Astrocyte of the spinal cord (primary cell): ENCODE measurements at regions not wholly inside any gene's neighbourhood (a gene's known extent, or its start where the extent isn't known, plus 50 kb on each side); places are given as distances from the start of the nearest gene placed in this dataset.
"Not testable (repeated sequence)": the region's sequence is repeated elsewhere in the genome, so short reads cannot be mapped to it uniquely, and the experiment has no call there.

Experiments
- DNase-seq: peaks from one replicate; pipeline ENCODE4 v3.0.0; 2011; ENCODE audit warnings: low read depth, low spot score
- H3K4me3 ChIP-seq: 2 replicates; pipeline ENCODE4 v1.5.1; 2011; ENCODE audit warnings: low read depth, mild to moderate bottlenecking, low read length, moderate library complexity
- in situ Hi-C: cut with HindIII; loops from 2 replicates; pipeline ENCODE4 v1.10.0; 2017; ENCODE audit warnings: low sequenced_read_pairs
- TF ChIP-seq, protein P1 (sequence below): IDR thresholded peaks from 2 replicates; pipeline ENCODE4 v1.5.1; 2012; ENCODE audit warnings: low read depth, mild to moderate bottlenecking, low read length, inconsistent platforms

DNA sequence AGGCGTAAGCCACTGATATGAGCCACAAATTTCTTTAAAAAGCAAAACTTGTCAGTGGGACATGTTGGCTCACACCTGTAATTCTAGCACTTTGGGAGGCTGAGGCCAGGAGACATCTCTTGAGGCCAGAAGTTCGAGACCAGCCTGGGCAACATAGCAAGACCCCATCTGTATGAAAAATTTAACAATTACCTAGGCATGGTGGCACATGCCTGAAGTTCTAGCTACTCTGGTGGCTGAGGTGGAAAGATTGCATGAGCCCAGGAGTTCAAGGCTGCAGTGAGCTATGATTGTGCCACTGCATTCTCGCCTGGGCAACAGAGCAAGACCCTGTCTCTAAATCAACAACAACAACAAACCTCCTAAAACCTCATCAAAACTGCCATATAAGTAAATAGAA, 147.6 kb upstream of the BARHL2 start:
- H3K4me3 ChIP-seq, result no peak overlapping the region
- in situ Hi-C loops, result no loop called here
- no peak for DNase-seq
- TF ChIP-seq, protein P1, sequence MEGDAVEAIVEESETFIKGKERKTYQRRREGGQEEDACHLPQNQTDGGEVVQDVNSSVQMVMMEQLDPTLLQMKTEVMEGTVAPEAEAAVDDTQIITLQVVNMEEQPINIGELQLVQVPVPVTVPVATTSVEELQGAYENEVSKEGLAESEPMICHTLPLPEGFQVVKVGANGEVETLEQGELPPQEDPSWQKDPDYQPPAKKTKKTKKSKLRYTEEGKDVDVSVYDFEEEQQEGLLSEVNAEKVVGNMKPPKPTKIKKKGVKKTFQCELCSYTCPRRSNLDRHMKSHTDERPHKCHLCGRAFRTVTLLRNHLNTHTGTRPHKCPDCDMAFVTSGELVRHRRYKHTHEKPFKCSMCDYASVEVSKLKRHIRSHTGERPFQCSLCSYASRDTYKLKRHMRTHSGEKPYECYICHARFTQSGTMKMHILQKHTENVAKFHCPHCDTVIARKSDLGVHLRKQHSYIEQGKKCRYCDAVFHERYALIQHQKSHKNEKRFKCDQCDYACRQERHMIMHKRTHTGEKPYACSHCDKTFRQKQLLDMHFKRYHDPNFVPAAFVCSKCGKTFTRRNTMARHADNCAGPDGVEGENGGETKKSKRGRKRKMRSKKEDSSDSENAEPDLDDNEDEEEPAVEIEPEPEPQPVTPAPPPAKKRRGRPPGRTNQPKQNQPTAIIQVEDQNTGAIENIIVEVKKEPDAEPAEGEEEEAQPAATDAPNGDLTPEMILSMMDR, result no peak

DNA sequence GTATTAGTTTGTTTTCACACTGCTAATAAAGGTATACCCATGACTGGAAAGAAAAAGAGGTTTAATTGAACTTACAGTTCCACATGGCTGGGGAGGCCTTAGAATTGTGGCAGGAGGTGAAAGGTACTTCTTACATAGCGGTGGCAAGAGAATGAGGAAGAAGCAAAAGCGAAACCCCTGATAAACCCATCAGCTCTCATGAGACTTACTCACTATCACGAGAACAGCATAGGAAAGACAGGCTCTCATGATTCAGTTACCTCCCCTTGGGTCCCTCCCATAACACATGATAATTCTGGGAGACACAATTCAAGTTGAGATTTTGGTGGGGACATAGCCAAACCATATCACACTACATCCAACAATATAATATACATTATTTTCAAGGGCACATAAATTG, 145.7 kb upstream of the BARHL2 start:
- in situ Hi-C loops, result no loop called here
- DNase-seq, result no peak
- H3K4me3 ChIP-seq, result no peak overlapping the region
- TF ChIP-seq, protein P1, result no peak

DNA sequence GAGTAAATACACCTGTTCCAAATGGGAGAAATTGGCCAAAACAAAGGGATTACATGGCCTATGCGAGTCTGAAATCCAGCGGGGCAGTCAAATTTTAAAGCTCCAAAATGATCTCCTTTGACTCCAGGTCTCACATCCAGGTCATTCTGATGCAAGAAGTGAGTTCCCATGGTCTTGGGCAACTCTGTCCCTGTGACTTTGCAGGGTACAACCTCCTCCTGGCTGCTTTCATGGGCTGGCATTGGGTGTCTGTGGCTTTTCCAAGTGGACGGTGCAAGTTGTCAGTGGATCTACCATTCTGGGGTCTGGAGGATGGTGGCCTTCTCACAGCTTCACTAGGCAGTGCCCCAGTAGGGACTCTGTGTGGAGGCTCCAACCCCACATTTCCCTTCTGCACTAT, 144.3 kb upstream of the BARHL2 start:
- H3K4me3 ChIP-seq, in situ Hi-C loops, DNase-seq: not testable (repeated sequence)

DNA sequence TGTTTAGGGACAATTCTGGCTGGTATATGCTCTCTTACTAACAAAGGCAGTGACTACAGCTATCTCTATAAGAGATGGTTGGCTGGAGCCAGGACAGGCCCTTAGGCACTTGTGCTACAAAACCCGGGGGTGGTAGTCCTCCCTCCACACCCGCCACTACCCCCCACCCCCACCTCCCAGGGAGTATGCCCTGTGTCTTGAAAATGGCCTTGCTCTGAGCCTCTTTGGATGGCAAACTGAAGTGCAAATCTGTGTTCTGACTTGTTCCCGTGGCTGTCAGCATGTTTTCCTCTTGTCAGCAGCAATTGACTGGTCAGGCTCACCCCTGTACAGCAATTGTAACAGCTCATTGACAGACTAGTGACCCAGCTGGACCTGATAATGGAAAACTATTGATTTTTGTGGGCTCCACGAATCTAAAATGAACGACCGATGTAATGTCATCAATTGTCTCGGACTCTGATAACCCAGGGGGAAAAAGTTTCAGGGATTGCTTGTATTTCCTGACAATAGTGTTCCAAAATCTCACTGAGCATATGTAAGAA, 139.4 kb upstream of the BARHL2 start:
- no peak for DNase-seq
- H3K4me3 ChIP-seq, result no peak overlapping the region
- TF ChIP-seq, protein P1, result no peak
- in situ Hi-C loops, result no loop called here

DNA sequence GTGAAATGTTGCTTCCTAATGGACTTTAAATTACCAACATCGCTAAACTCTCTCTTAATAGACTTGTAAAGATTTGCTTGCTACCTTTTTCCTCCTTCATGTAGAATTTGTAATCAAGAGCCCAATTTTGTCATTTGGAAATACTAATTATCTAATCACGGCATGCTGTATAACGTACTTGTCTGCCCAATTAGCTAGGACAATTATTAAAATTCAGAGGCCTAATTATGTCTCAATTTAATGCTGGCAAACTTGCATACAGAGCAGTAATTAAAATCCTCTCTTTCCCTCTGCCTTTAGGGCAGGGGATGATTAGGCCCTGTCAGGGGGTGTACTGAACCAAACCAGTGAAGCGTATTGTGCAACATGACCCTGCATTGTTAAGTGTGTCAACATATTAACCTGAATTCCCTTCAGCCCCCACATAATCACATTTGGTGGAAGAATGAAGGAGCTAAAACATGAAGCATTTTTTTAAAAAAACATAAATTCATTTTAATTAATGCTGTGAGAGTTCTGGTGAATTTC, 137.4 kb upstream of the BARHL2 start:
- no peak for DNase-seq
- TF ChIP-seq, protein P1, result no peak
- in situ Hi-C loops, result no loop called here
- H3K4me3 ChIP-seq, result no peak overlapping the region

DNA sequence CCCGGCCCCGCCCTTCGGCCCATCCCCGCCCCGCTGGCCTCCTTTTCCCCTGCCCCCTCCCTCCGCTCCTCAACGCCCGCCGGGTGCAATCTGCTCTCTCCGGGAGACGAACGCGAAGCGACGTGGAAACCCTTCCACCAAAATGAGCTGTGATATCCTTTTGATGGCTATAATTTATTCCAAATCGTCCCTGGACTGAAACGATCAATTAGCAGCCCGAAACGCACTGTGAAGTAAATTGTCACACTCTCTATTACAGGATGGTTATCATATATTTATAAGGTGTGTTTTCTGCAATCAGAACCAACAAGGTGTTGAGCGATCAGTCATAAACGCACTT, 134.6 kb upstream of the BARHL2 start:
- no peak for DNase-seq
- H3K4me3 ChIP-seq, result peak overlapping the region; percentile 41
- TF ChIP-seq, protein P1, result no peak
- in situ Hi-C loops, result no loop called here

DNA sequence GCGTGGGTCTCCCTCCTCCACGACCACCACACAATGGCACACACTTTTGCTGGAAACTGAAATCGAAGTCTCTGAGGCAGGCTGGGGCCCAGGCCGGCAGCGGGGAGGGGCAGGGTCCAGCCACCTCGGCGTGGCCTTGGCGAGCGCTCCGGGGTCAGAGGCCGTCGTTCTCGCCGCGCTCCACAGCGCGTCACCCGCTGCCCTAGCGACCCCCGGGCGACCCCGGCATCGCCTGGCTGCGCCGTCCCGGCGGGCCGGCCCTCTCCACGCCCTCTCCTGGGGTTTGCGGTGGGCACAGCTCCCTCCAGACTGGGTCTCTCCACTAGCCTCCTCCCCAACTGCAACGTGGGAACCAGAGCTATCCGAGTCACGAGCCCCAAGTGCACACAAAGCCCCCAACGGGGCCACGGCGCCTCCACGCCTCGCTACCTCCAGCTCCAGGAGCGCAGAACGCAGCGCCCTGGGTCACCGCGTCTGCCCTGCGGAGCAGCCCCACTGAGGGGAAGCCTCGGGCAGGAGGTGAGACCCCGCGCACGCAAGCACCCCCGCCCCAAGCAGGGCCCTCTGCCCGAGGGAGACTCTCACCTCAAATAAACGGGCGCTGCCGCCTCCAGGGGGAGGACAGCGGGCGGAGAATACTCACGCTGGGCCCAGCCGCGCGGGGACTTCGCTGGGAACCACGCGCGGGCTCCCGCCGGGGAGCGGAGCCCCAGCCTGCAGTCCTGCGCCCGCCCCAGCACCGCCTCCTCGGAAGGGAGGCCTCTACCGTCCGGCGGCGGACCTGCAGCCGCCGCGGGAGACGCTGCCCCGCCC, 134.0 kb upstream of the BARHL2 start:
- peak overlapping the region; percentile 53 for H3K4me3 ChIP-seq
- TF ChIP-seq, protein P1, result peak; percentile 55
- in situ Hi-C loops, result no loop called here
- peak; percentile 66 for DNase-seq
